ENCODE measurements at regions not wholly inside any gene's neighbourhood (a gene's known extent, or its start where the extent isn't known, plus 50 kb on each side); places are given as distances from the start of the nearest gene placed in this dataset.

GRCh38 chr21:28387220-28387619, 605.5 kb downstream of the LTN1 start:
- TF ChIP-seq SUZ12 (IDR thresholded peaks at IDR 0.05): no peak
- TF ChIP-seq CTBP1 (IDR thresholded peaks at IDR 0.05; ENCODE audit: borderline replicate concordance): no peak
- TF ChIP-seq LEF1 (IDR thresholded peaks at IDR 0.05; ENCODE audit: borderline replicate concordance): no peak
- no peak for TF ChIP-seq FOXK2 (IDR thresholded peaks at IDR 0.05)
- no peak for TF ChIP-seq ARNT (IDR thresholded peaks at IDR 0.05)
- TF ChIP-seq FOXM1 (IDR thresholded peaks at IDR 0.05; ENCODE audit: borderline replicate concordance): no peak
- no peak for TF ChIP-seq BHLHE40 (IDR thresholded peaks at IDR 0.05; ENCODE audit: borderline replicate concordance)

Measured in HEK293T (cell line).